CD4-positive, alpha-beta T cell treated with Interleukin-4 for 1 hour (primary cell): ENCODE measurements at regions not wholly inside any gene's neighbourhood (a gene's known extent, or its start where the extent isn't known, plus 50 kb on each side); places are given as distances from the start of the nearest gene placed in this dataset.

ENCODE experiments used
- DNase-seq, 2 donors: peaks; one replicate each; pipeline ENCODE4 v3.0.0-alpha.2; 2020 to 2022

DNA sequence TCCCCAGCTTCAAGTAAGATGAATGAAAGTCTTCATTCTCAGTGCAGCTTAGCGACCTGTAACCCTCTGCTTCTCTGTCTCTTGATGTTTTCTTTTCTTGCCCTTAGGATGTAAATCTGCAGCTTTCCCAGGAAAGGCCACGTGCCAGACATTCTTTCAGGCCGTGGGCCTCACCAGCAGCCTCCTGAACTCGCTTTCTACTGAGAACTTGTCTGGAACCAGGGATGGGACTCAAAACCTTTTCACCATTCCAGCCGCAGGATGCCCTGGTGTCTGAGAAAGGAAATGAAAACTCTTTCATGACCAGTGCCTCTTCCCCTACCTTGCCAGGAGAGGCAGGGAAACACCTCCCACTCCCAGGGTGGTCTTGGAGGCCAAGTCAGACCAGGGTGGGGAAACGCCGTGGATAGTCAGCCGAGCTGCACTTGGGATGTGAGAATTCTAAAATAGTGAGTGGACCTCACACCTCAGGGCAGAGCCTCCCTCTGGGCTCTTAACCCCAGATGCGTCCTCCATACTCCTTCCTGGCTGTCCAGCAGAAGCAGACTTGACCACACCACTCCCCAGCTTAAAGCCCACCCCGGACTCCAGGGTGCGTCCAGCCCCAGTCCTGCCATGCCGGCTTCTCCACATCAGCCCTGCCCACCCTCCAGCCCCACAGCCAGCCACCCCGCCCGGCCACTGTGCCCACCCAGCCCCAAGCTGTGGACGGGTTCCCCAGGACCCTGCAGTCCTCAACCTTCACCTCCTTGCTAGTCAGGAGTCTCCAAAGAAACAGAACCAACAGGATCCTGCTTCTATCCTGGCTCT, 115.5 kb downstream of the TWIST2 start:
- no peak for DNase-seq

DNA sequence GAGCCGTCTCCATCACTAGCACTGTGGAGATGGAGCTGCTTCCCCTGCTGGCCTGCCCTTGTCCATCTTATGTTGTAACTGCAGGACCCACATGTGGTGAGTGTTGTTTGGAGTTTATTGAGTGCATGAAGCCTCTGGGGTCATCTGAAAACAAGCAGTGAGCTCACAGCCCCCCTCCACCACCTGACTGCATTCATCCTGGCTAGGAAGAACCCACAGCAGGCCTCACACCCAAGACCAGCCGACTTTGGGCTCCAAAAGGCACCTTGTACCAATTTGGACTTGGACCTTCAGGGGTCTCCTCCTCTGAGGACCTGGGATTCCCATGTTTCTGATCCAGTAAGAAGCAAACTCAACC, 116.1 kb downstream of the TWIST2 start:
- DNase-seq = no peak

DNA sequence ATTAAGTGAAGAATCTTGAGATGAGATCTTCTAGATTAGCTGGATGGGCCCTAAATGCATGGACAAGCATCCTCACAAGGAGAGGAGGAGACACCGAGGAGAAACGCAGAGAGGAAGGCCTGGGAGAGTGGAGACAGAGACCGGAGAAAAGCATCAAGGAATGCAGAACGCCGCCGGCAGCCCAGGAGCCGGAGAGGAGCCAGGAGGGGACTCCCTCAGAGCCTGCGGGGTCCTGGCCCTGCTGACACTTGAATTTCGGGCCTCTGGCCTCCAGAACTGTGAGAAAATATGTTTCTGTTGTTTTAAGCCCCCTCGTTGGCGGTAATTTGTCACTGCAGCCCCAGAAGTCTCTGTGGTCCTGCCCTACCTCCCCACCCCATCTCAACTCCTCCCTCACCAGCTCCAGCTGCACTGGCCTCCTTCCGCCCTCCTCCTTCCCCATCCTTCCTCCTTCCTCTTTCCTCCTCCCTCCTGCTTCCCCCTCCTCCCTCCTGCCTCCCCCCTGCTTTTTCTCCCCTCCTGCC, 116.7 kb downstream of the TWIST2 start:
- DNase-seq = no peak

DNA sequence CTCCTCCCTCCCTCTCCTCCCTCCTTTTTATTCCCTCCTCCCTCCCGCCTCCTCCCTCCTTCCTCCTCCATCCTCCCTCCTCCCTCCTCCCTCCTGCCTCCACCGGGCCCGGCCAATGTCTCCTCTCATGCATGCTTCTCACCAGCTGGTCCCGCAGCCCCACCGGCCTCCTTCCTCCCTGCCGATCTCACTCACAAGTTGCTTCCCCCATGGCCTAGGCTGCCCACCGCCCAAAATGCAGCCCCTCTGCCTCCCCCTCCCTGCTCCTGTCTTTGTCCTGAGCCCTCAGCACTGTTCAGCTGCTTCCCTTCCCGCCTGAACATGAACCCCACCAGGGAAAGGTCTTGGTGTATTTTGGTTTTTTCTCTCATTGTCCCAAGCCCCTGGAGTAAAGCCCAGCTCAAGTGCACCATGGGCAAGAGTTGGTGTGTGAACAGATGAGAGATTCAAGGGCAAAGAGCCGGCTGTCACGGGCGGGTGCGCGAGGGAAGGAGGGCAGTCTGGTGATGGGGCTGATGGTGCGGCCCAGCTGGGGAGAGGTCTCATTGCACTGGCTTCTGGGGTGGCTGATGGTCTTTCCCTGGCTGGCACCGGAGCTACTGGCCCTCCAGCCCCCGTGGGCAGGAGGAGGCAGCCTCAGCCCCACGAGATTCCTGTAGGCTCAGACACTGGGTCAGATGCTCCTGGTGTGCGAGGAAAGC, 117.6 kb downstream of the TWIST2 start:
- DNase-seq = no peak

DNA sequence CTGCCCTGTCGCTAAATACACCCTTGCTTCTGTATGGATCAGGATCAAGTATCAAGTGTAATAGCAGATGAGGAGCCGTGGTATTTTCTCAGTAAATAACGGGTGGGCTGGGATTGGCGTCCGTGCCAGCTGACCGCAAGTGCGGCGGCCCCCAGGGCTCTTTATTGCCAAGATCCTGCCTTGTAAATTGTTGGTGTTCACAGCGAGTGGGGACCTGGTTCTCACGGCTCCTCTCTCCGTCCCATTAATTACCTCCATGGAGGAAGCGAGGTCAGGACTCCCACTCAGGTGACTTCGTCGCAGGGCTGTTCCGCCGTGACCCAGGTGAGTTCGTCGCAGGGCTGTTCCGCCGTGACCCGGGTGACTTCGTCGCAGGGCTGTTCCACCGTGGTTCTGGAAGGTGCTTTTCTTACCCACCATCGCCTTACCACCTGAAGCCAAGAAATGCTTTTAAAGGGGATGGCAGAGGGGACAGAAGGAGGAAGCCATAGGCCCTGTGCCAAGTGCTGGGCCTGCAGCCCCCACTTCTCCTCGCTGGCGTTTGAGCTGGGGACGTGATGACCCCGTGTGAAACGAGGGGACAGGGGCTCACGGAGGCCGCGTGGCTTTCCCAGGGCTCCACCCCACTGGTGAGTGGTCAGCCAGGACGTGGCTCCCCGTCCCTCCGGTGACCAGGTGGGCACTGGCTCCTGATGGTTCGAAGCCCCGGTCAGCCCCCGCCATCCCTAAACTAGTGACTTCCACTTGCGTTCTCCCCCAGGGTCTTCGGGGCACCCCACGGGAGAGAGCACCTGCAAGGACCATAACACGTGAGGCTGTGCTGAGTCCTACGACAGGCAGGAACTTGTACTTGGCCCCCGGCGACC, 118.4 kb downstream of the TWIST2 start:
- no peak for DNase-seq

DNA sequence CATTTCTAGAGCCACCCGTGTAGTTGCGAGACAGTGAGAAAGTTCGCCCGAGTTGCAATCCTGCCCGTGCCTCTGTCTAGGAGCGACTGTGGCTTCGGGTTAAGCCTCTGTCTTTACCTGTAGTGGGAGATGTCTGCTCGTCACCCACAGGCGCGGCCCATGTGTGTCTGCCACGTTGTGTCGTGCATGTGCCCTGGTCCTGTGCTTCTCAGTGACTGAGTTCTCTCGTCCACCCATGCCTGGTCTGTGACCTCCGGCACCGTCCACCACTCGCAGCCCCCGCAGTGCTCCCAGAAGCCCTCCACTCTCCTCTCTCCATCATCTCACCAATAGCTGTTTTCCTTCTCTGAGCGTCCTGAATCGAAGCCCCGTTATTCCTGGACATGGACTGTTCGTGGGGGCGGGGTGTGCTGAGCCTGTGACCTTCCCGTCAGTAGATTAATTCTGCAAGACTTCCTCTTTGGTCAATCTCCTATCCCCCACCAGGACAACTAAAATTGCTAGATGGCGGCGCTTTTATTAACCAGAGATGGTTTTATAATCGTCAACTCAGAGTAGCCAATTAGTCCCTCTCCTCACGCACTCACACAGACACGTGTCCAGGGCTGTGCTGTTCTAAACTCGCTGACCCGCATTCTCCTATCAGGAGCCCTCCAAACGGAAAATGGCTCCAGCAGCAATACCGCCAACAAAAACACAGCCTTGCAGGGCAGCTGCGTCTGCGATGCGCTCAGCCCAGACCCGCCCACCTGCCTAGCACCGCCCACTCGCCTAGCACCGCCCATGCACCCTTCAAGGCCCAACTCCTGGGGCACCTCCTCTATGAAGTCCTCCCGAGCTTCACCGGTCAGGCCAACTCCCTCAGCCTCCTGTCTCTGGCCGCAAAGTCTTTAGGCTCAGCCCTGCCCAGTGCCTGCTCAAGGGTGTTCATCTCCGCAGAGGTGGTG, 119.4 kb downstream of the TWIST2 start:
- no peak for DNase-seq

DNA sequence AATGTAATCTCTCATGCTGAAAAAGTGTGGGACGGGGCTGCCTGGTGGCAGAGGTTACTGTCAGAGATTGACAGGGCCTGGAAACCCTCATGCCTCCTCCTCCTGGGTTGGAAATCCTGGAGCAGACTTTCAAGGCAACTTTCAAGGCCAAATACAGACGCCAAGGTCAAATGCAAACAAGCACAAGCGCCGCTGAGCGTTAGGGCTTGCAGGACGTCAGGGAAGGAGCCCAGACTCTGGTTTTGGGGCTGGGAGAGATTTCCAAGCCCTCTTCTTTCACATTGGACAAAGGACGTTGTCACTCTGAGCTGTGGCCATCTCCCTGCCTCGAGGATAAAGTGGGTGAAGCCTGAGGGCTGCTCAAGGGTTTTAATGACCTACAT, 120.1 kb downstream of the TWIST2 start:
- DNase-seq = no peak

DNA sequence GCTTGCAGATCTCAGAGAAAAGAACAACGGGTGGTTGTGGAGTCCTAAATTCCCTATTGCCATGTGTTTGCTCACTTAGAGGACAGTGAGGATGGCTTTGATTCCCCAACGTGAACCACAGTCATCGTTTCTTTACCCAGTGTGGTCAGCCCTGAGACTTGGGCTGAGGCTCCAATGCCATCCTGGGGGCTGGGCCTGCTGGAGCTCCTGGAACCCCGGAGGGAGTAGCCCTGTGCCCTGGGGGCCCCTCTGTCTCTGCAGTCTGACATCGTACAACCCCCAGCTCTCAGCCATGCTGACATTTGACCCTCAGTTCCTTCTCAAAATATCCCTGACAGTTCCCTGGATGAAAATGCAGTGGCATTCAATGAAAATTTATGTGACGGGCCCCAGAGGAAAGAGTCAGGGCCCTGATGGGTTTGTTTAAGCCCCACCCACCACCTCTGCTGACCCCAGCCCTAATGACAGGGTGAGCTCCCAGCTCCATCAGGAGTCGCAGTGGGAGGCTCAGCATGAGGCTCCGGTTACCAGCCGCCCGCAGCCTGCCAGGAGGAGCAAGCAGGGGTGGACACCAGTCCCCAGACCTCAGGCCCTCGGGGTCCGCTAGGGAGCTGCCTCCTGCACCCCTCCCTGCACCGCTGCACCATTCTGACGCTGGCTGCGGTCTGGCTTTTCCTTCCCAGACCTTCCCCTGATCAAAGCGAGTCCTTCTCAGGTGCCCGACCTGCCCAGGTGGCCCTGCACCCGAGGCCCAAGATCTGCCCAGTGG, 120.9 kb downstream of the TWIST2 start:
- no peak for DNase-seq

DNA sequence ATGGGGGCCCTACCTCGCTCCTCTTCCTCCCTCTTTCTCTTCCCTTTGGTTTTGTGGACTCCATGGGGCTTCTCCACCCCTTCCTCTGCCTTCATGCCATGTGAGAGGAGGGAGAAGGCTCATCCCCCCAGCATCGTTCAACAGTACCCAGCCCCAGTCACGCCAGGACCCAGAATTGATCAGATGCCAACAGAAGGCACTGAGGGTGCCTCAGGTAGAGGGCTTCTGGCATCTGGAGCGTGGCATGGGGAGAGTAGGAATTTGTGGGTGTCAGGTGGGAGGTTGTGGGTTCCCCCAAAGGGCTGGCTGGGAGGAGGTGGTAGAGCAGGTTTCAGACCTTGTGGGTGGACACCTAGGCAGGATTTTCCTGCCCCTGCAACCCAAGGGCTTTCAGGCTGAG, 122.0 kb downstream of the TWIST2 start:
- DNase-seq = no peak

DNA sequence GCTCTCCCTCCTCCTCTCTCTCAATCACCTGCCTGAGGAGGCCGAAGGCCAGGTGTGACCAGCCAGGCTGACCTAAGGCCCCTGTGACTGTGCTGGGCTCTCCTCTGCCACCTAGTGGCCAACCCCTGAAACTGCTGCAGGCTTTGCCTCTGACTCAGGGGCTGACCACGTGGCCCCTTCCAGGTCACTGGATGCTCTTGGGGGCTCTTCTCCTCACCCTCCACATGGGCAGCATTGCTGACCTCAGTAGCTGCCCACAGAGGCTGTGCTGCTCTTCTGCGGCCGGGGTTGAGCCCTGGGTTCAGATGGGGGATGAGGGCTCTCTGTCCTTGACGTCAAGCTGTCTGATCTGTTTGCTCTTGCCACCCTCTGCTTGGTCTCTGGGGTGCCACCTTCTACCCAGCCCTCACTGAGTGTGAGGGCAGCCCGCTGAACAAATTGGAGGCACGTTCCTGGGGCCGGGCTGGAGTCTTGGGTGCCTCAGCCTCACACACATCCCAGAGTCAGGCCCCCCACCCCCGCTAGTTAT, 122.7 kb downstream of the TWIST2 start:
- DNase-seq = peak; percentile 32 to 38

DNA sequence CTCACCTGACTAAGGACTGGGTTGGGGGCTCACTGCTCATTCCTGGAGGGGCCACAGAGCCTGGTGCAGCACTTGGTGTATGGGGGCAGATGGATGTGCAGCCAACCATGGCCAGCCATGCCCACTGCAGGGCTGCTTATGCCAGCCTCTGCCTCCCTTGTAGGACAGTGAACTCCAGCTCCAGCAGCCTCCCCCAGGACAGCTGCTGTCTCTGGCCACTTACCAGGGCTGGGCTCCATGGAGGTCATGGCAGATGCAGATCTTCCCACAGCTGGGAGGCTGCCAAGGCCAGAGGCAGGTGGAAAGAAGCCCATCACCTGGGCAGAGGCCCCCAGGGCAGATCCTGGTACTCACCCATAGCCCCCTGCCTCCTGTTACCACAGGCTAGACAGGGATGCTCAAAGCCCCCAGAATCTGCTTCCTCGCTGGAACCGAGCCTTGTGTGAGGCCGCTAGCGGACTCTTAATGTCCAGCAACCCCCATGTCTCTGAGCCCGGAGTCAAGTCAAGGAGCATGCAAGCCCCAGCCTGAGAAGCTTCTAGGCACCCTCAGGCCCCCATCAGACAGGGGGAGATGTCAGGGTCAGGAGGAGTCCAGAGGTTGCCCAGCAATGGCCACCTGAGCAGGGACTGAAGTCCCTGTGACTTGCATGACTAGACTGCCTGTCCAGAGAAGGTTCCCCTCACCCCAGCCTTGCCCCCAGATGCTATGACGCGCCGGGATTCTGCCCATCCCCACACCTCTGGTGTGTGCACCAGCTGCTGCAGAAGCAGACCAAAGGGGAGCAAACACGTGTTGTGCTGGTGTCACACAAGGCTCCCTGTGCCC, 123.6 kb downstream of the TWIST2 start:
- no peak for DNase-seq

DNA sequence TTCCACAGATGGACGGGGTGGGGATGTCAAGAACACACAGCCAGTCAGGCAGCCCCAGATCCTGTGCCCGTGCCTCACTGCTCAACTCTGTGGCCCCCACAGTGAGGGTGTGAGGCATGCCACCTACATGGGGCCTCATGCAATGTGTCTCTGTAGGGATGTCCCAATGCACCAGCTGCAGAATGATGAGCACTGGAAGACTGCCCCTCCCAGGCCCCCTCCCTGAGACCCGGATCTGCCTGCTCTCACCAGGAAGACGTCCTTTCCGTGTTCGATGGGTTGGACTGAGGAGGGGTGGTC, 124.2 kb downstream of the TWIST2 start:
- no peak for DNase-seq

DNA sequence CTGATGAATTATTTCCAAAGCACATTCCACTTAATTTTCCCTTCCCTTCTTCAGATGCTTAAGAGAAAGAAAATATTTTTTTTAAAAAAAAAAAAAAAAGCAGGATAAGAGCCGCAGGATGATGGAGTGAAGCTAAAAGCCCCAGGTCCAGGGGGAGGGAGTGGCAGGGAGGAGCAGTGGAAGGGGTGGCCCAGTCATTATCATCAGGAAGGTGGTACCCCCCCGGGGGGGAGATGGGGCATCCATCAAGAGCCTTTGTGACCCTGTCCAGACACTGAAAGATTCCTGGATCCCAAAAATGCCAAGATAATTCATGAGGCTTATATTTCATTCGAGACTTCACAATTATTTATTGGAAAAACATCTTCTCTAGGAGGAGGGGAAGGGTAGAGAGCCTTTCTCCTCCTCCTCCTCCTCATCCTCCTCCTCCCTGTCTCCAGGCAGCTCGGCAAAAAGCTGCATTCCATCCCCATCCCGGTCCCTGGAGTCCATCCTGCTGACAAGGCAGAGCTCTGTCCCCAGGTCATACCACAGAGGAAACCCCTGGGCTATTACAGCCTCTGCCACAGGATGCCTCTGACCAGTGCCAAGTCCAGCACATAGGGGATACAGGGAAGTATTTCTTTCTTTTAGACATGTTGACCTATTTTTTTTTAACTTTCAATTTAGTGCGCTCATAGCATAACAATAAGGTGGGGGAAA, 125.3 kb downstream of the TWIST2 start:
- DNase-seq = no peak

DNA sequence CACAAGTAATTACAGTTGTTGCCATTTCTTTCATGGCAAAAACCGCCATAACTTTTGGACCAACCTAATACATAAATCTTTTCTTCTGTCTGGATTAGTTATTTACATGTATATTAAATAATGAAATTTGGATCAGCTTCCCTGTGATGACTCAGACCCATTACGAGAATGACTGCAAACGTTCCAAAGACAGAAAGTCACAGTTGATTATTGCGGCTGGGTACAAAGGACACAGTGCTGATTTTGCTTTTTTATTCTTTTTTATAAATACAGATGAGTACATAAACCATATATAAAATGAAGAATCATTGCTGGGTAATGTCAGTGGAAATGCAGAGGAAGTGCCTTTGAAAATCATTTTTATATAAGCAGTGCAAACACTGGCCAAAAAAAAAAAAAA, 126.2 kb downstream of the TWIST2 start:
- no peak for DNase-seq

DNA sequence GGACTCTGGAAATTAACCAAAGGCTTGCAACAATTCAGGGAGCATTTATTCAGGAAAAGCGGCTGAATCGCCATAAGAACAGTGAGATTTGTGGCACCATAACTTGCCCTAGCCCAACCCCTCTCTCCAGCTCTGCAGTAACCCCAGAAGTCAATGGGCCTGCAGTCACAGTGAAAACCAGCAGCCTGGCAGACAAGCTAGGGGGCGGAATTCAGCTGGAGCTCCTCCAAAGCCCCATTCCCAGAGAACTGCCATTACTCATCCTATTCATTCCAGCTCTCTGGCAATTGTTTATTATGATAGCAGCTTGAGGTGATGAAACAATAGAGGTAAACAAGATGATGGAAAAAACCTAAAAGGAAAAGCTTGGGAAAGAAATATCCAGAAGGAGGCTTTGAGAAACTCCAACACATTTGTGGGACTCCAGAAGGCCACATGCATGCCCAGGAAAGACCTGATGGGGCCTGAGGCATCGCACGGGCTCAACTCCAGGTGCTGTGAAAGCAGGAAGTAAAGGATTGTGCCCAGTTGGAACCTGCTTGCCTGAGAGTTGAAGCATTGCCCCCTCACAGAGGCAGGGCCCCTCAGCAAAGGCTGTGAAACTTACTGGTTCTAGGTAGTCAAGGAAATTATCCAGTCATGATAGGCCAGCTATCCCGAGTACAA, 126.7 kb downstream of the TWIST2 start:
- no peak for DNase-seq

DNA sequence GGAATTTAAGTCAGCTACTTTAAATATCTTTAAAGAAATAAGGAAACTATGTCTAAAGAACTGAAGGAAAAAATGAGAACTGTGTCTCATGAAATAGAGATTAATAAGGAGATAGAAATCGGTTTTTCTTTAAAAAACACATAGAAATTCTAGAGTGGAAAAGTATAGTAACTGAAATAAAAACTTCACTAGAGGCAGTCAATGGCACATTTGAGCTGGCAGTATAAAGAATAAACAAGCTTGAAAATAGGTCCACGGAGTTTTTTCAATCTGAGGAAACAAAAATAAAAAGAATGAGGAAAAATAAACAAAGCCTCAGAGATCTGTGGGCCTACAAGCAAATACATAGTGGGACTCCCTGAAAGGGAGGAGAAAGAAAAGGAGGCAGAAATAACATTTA, 127.5 kb downstream of the TWIST2 start:
- no peak for DNase-seq

DNA sequence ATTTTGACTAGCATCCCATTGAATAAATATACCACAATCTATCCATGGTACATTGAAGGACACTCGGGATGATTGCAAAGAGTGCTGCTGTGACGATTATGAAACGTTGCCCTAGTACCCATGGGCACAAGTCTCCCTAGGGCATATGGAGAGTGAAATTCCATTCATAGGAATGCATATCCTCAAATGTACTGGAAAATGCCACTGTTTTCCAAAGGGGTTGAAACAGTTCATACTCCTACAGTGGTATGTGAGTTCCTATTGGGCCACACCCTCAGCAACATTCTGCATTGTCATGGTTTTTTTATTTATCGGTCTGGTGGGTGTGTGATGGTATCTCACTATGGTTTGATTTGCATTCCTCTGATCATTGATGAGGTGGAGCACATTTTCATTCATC, 130.6 kb downstream of the TWIST2 start:
- DNase-seq = no peak

DNA sequence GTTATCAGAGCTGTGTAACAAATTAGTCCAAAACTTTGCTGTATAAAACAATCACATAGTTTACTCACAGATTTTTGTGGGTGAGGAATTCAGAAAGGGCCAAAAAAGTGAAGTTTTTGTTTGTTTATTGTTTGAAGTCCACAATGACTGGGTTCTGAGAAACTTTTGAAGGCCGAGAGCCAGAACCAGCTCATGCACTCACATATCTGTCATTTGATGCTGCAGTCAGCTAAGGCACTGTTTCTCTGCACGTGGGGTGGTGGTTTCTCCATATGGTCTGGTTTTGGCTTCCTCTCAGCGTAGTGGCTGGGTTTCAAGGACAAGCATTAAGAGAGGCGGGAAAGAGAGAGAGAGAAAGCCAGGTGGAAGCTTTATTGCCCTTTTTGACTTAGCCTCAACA, 131.8 kb downstream of the TWIST2 start:
- no peak for DNase-seq

DNA sequence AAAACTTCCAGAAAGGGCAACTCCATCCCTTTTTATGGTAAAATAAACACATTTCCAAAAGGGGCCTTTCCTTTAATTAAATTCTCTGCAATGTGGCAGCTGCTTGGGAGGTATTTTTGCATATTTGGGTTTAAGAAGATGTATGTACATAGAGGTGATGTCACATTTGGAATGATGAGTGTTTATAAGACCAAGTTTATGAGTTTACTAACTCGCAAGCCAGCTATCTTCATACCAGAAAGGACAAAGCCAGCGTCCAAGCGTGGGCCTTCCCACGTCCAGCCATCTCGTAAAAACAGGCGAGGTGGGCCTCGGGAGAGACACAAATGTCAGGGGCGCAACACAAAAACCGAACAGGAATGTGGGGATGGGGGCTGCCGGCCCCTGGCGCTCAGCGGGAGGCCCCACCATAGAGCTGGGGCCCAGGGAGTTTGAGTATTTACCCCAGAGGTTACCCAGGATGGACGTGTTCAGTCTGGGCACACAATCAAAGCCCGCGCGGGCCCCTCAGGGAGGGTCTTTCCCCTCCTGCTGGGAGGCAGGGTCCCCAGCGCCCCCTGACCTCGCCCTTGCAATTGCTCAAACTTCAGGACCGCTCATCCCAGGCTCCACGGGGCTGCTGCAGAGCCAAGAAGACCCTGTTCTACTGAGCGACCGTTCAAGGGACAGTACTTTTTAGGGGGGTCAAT, 137.3 kb downstream of the TWIST2 start:
- DNase-seq = no peak
